NCI-H1105 treated with DMSO at 0.1 percent for 48 hours (cell line): ENCODE measurements at regions not wholly inside any gene's neighbourhood (a gene's known extent, or its start where the extent isn't known, plus 50 kb on each side); places are given as distances from the start of the nearest gene placed in this dataset.

Experiments
- DNase-seq: peaks from one replicate; lab custom pipeline; 2025; lab: John Stamatoyannopoulos, UW

GRCh38 chr18:43642727-43643330 is 365.5 kb upstream of the SYT4 start:
- DNase-seq: no peak

- no peak for DNase-seq
Measured at GRCh38 chr18:43648002-43648401, 370.7 kb upstream of the SYT4 start.

GRCh38 chr18:43649649-43650357 is 372.5 kb upstream of the SYT4 start:
- no peak for DNase-seq

GRCh38 chr18:43650426-43650825 is 373.1 kb upstream of the SYT4 start:
- no peak for DNase-seq

GRCh38 chr18:43651057-43651456 is 373.8 kb upstream of the SYT4 start:
- no peak for DNase-seq

GRCh38 chr18:43656547-43656946 is 379.3 kb upstream of the SYT4 start:
- no peak for DNase-seq

GRCh38 chr18:43661570-43661969 is 384.3 kb upstream of the SYT4 start:
- peak; percentile 46 for DNase-seq

GRCh38 chr18:43662657-43663056 is 385.4 kb upstream of the SYT4 start:
- no peak for DNase-seq

GRCh38 chr18:43663159-43663558 is 385.9 kb upstream of the SYT4 start:
- no peak for DNase-seq

- no peak for DNase-seq
Measured at GRCh38 chr18:43664487-43665008, 387.3 kb upstream of the SYT4 start.

- DNase-seq: no peak
Measured at GRCh38 chr18:43665105-43665788, 388.0 kb upstream of the SYT4 start.

- DNase-seq: no peak
Measured at GRCh38 chr18:43668866-43669265, 391.6 kb upstream of the SYT4 start.

- DNase-seq: no peak
Measured at GRCh38 chr18:43671431-43671830, 394.1 kb upstream of the SYT4 start.

GRCh38 chr18:43680096-43680495 is 402.8 kb upstream of the SYT4 start:
- no peak for DNase-seq

GRCh38 chr18:43681661-43682060 is 404.4 kb upstream of the SYT4 start:
- DNase-seq: no peak

GRCh38 chr18:43682196-43682595 is 404.9 kb upstream of the SYT4 start:
- DNase-seq: no peak

GRCh38 chr18:43686709-43687108 is 409.4 kb upstream of the SYT4 start:
- DNase-seq: no peak

- no peak for DNase-seq
Measured at GRCh38 chr18:43692099-43692690, 414.9 kb upstream of the SYT4 start.

GRCh38 chr18:43702399-43702798 is 425.1 kb upstream of the SYT4 start:
- DNase-seq: no peak

GRCh38 chr18:43703050-43703449 is 425.8 kb upstream of the SYT4 start:
- DNase-seq: no peak

GRCh38 chr18:43705850-43706249 is 428.6 kb upstream of the SYT4 start:
- no peak for DNase-seq

GRCh38 chr18:43710135-43710534 is 432.8 kb upstream of the SYT4 start:
- no peak for DNase-seq
